ENCODE measurements at regions not wholly inside any gene's neighbourhood (a gene's known extent, or its start where the extent isn't known, plus 50 kb on each side); places are given as distances from the start of the nearest gene placed in this dataset.

GRCh38 chr9:89793124-89793495, 188.3 kb downstream of the GADD45G start:
- no peak for TF ChIP-seq EP300 (IDR thresholded peaks at IDR 0.05)
- TF ChIP-seq CTCF (IDR thresholded peaks at IDR 0.05), result no peak
- TF ChIP-seq POLR2A (IDR thresholded peaks at IDR 0.05), result no peak
- TF ChIP-seq POLR2AphosphoS5 (IDR thresholded peaks at IDR 0.05), result no peak

Measured in gastroesophageal sphincter (tissue), 3 donors.